GM13976 (cell line): ENCODE measurements at regions not wholly inside any gene's neighbourhood (a gene's known extent, or its start where the extent isn't known, plus 50 kb on each side); places are given as distances from the start of the nearest gene placed in this dataset.

Experiments used
- DNase-seq: peaks from one replicate; pipeline ENCODE4 v3.0.0; 2012; ENCODE audit warnings: low spot score
- in situ Hi-C: fragments of 300-500 bp; cut with MboI; formaldehyde crosslinking; loops from one replicate; pipeline ENCODE4 v1.12.0; 2022; ENCODE audit warnings: low sequenced_read_pairs, mixed read lengths, inconsistent platforms; ENCODE audit not compliant: unreplicated experiment
- TF ChIP-seq, protein P1 (sequence below): IDR thresholded peaks from 2 replicates; pipeline ENCODE4 v1.5.1; 2012; ENCODE audit warnings: borderline replicate concordance, mild to moderate bottlenecking; ENCODE audit not compliant: insufficient read depth; ENCODE audit errors: extremely low read depth, missing control alignments, control extremely low read depth

DNA sequence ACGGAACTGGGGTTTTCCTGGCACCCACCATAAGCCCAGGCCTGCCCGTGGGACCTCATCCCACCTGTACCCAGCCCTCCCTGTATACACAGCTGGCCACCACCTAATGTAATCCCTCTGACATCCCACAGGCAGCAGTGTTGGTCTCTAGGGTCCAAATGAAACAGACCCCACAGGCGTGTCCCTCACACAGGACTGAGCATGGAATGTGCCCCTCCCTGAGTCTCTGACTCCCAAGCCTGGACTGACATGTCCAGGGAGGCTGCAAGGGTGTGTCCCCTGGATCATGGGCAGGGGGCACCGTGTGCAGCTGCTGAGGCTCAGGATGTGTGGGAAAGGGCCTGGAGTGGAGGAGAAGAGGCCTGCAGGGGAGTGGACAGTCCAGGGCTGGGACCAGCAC is 50.6 kb upstream of the PPARA start:
- in situ Hi-C loops, result loop anchor here (25.0 kb wide), 2 partner anchors 462 to 537 kb away; no protein-coding TSS in a partner anchor
- TF ChIP-seq, protein P1, sequence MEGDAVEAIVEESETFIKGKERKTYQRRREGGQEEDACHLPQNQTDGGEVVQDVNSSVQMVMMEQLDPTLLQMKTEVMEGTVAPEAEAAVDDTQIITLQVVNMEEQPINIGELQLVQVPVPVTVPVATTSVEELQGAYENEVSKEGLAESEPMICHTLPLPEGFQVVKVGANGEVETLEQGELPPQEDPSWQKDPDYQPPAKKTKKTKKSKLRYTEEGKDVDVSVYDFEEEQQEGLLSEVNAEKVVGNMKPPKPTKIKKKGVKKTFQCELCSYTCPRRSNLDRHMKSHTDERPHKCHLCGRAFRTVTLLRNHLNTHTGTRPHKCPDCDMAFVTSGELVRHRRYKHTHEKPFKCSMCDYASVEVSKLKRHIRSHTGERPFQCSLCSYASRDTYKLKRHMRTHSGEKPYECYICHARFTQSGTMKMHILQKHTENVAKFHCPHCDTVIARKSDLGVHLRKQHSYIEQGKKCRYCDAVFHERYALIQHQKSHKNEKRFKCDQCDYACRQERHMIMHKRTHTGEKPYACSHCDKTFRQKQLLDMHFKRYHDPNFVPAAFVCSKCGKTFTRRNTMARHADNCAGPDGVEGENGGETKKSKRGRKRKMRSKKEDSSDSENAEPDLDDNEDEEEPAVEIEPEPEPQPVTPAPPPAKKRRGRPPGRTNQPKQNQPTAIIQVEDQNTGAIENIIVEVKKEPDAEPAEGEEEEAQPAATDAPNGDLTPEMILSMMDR, result no peak
- no peak for DNase-seq

DNA sequence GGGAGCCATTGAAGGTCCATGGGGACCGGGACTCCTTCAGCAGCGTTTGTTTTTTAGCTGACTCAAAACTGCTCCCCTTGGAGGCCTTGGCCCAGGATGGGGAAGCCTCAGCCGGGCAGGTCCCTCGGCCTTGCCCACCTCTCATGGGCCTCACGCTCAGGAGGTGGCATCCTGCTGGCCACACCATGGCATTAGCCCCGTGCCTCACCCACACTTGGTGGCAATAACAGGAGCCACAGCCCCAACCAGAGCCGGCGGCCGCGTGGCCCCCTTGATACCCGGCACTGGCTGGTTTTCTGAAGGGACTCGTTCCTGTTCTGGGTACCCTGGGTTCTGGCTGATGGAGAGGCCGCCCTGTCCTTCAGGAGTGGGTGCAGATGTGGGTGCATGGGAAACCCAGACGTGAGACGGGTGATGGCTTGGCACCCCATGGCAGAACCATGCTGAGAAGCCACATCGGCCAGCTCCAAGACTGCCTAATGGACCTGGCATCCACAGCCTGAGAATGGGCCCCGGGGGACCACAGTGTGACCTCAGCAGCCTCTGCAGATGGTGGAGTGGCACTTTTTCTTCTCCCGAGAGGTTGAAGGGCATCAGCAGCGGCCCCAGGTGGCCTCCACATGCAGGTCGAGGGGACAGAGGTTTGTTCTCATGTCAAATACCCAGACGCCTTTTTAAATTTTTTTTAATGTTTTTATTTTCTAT is 49.8 kb upstream of the PPARA start:
- DNase-seq, result no peak
- TF ChIP-seq, protein P1, result no peak
- in situ Hi-C loops, result loop anchor here (25.0 kb wide), 2 partner anchors 463 to 538 kb away; no protein-coding TSS in a partner anchor
